HG03571 (cell line): ENCODE measurements at regions not wholly inside any gene's neighbourhood (a gene's known extent, or its start where the extent isn't known, plus 50 kb on each side); places are given as distances from the start of the nearest gene placed in this dataset.
"Not testable (repeated sequence)": the region's sequence is repeated elsewhere in the genome, so short reads cannot be mapped to it uniquely, and the experiment has no call there.

Experiments
- ATAC-seq: cut with Tn5 transposase; IDR thresholded peaks from one replicate; pipeline ENCODE4 v1.9.1; 2021; ENCODE audit not compliant: unreplicated experiment

DNA sequence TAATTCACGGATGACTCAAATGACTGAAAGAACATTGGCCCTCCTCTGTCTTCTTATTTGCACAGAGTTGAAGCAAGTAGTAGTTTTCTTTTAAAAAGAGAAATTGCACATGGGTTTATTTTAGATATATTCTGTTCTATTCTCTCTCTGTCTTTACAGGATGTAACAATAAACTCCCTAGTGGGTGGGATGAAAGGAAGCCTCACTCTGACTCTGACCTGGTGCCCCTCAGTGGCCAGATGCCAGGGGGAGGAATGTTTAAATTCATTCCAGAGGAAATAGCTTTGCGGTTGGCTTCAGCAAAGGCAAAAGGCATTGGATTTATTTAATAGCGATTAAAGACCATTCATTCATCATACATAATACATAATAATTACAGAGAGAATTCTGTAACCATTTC is 156.4 kb upstream of the MTPN start:
- no peak for ATAC-seq

DNA sequence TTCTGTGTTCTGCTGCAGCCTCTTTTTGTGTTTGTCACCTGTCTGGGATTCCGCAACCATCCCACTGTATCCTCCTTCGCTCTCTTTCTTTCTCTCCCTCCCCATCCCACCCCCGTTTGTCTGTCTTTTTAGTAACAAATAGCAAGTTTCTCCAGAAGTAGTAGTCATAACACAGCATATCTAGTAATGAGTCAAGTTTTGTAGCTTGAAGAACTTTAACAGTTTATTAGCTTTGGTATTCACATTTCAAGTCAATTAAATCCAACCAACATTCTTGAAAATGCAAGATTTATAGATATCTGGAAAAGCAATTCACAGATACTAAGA is 154.1 kb upstream of the MTPN start:
- ATAC-seq = no peak

DNA sequence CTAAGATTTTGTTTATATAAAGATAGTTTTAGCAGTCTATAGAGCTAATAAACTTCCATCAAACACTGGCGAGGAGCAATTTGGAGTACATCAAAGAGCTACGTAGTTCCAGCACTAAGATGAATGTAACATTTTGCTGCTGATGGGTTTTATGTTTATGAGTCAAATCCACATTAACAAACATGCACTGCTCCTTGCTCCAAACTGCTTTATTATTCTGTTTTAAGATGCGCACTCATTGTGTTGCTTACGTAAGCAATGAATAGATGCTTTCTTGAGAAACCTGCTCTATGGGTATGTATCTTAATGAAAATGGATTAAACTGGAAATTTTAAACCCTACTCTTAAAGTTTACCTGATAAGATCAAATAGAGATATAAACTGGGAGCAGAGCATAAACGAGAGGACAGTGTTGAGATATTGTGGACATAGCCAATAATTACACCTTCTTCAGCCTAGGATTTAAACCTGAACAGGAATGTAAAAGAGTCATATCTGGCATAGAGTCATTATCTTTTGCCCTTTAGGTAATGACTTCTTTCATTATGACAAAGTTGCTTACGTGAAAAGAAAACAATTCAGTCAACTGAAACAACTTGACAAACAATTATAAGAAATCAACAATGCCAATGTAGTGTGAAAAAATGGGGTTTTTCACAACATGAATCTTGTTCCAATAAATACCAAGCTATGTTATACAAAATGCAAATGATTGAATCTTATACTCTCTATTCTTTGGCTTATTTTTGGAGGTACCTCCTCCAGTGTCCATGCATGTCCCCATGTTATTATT is 153.5 kb upstream of the MTPN start:
- ATAC-seq = no peak

DNA sequence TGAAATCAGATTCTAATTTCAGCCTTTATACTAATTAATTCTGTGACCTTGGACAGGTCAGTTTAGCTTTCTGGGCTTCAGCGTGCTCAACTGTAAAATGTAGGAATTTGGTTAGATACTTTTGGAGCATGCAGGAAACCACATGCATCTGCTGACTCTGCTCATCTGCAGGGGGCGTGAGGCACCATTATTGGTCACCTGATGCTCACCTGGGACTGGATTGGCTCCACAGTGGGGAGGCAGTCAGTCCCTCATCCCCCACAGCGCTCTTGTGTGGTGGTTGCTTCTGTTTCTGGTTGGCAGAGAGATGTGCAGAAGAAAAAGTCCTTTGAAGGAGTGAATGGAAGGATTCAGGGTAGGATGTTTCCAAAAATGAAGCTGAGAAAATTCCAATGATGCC is 150.9 kb upstream of the MTPN start:
- ATAC-seq = no peak

DNA sequence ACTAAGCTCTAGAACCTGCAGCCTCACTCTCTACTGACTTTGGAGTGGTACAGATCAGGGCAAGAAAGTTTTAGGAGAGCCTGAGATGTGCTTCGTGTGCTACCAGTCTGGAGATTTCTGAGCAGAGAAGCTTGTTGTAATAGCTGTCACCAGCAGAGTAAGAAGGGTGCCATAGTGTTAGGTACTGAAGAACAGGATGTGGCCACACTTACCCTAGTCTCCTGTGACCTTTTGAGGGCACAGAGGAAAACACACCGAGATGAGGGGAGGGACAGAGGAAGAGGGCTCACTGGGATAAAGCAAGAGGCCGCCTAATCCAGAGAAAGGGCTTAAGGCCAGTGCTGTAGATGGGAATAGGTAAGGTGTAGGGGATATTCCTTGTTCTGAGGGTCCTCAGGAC is 146.2 kb upstream of the MTPN start:
- no peak for ATAC-seq

DNA sequence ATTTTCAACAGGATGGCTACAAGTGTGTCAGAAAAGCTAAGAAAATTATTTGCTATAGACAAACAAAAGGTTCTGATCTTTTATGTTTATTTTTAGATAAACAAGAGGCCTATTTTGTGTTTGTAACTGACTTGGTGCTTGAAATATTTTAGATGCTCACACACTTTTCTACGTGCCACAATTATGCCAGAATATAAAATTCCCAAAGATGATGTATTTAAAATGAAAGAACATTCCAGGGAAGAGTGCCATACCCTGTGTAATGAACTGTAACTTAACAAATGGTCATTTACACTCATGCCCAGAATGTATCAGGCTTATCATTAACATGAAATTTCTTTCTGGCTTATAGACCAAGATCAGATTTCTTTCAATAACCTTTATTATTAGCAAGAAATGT is 144.9 kb upstream of the MTPN start:
- no peak for ATAC-seq

DNA sequence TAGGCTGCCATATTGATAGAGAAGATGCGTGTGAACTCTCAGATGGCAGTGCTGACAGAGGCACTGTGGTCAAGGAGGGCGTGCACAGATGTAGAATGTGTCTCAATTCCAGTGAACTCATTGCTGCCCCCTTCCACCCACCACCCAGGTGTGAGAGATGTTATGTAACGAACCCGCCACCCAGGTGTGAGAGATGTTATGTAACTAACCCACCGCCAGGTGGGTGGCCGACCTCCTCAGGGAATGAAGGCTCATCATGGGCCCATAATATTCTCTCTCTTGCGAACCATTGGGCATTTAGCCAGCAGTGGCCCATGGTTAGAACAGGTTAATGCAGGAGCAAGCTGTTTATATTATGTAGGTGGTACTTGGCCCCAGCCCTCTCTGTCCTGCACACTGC is 140.4 kb upstream of the MTPN start:
- ATAC-seq = no peak

DNA sequence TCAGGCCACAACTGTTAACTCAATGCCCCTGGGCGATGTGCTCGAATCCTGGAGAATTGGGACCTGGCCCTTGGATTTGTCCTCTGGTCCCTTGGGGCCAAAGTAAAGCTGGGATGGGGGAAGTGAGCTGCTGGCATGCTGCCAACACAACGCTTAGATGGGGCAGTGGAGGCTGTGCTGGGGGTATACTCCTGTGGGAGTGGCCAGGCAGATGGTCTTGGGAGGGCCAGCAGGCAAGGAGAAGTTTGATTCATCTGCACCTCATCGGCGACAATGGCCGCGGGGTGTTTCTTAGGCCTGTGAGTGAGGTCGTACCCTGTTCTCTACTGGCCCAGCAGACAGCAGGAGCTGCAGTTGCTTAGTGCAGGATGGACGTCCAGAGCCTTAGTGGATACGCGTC is 139.0 kb upstream of the MTPN start:
- ATAC-seq = no peak

DNA sequence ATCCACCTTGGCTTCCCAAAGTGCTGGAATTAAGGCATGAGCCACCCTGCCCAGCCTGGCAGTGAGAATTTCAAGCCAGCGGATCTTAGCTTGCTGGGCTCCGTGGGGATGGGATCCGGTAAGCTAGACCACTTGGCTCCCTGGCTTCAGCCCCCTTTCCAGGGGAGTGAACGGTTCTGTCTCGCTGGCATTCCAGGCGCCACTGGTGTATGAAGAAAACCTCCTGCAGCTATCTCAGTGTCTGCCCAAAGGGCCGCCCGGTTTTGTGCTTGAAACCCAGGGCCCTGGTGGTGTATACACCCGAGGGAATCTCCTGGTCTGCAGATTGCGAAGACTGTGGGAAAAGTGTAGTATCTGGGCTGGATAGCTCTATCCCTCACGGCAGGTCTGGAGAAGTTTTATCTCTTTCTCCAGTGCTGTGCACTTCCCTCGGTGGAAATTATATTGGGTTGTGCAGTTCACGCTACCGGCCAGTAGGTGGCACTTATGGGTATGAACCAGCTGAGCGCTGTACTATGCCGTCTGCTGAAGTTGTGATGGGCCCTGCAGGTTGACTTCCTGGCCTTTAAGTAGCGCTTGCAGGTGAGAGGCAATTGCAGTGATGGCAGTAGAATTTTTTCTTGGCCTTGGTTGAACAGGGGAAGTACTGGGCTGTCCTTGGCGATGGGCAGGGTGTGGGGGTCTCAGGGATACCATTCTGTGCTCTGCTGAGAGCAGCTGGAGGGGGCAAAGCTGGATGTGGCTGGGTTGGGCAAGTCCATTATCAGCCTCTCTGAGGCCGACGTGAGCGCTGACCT is 138.0 kb upstream of the MTPN start:
- peak; percentile 99 for ATAC-seq

DNA sequence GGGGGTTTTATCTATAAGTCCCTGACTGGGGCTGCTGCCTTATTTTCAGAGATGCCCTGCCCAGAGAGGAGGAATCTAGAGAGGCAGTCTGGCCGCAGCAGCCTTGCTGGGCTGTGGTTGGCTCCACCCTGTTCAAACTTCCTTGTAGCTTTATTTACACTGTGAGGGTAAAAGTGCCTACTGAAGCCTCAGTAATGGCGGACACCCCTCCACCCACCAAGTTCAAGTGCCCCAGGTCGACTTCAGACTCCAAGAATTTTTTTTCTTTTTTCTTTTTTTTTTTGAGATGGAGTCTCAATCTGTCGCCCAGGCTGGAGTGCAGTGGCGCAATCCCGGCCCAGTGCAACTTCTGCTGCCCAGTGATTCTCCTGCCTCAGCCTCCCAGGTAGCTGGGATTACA is 137.3 kb upstream of the MTPN start:
- not testable (repeated sequence) for ATAC-seq

DNA sequence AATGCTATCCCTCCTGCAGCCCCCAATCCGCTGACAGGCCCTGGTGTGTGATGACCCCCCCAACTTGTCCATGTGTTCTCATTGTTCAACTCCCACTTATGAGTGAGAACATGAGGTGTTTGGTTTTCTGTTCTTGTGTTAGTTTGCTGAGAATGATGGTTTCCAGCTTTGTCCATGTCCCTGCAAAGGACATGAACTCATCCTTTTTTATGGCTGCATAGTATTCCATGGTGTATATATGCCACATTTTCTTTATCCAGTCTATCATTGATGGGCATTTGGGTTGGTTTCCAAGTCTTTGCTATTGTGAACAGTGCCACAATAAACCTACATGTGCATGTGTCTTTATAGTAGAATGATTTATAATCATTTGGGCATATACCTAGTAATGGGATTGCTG is 131.9 kb upstream of the MTPN start:
- not testable (repeated sequence) for ATAC-seq

DNA sequence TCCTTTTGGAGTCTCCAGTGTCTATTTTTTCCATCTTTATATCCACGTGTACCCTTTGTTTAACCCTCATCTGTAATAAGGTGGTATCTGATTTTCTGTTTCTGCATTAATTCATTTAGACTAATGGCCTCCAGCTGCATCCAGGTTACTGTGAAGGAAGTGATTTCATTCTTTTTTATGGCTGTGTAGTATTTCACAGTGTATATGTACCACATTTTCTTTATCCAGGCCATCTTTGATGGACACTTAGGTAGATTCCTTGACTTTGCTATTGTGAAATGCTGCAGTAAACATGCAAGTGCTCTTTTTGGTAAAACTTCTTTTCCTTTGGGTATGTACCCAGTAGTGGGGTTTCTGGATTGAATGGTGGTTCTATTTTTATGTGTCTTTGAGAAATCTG is 128.0 kb upstream of the MTPN start:
- no peak for ATAC-seq

DNA sequence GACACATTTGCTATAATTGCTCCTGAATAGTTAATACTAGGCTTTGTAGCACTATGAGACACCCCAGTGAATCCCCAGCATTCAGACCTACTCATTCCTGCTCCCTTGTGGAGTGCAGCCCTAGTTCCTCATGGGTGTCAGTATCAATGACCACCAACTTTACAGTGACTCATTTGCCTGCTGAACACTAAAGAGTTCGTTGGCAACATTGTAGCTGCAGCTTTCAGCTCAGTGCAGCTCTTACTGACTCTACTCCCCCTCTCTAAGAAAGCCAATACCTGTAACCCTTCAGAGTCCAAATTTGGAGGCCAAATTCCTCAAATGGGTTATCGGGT is 127.1 kb upstream of the MTPN start:
- no peak for ATAC-seq

DNA sequence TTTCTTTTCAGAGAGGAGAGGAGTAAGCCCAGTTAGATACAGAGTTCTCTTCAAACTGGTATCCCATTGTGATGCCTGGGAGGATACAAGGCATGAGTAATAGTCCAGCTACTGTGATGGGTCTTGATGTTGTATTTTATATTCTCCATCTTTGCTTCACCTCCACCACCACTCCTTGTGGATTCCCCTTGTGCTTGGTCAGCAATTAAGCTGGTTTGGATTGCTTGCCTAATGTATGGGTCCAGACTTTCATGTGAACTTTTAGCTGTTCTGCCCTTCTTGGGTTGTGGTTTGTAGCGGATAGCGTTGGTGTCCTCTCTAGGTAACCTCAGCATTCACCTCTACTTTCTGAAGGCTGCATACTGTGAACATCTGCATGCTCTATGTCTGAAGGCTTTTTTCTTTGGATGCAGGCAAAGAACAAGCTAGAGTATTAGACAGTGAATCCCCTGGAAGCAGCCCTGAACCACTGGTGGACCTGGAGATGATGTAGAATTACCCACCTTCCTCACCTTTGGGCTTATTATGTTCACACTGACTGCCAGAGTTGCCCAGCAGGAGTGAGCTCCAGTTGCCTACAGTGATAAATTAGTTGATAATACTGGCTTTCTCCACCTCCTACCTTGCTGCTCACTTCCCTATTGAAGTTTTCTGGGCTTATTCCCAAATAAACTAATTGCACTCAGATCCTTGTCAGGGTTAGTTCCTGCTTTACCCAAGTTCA is 126.5 kb upstream of the MTPN start:
- ATAC-seq = no peak

DNA sequence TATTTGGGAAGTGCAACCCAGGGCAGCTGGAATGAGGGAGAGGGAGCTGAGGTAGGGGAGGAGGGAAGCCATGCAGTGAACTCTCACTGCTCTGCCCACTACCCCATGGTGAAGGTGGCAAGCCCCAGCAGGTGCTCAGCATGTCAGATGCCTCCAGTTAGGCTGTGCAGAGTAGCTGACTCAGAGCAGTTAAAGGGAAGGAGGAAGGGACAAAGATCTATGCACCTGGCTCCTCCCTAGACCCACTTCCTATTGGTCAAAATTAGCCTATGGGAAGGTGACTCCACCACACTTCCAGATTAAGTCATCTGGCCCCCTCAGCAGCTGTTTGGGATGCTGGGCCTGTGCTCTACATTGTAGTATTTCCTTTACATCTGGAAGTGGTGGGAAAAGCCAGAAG is 125.7 kb upstream of the MTPN start:
- no peak for ATAC-seq

DNA sequence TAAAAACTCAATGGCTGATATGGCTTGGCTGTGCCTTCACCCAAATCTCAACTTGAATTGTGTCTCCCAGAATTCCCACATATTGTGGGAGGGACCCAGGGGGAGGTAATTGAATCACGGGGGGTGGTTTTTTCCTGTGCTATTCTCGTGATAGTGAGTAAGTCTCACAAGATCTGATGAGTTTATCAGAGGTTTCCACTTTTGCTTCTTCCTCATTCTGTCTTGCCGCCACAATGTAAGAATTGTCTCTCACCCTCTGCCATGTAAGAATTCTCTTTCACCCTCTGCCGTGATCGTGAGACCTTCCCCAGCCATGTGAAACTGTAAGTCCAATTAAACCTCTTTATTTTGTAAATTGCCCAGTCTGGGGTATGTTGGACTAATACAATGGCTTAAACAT is 115.6 kb upstream of the MTPN start:
- ATAC-seq = not testable (repeated sequence)

DNA sequence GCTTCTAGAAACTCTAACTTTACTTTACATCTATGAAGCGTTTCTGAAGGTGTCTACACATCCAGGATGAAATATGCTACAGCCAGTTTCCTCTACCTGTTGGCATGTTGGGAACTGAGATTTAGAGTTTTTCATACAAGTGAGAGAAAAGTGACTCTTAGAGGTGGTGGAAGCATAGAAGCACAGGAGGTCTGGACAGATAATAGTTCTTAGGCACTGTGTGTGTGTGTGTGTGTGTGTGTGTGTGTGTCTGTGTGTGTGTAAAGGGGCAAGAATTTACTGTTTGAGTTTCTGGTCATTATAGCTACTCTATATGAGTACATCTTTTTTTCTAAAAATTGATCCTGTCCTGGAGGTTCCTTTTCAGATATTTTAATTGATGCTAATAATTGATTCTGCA is 110.7 kb upstream of the MTPN start:
- no peak for ATAC-seq

DNA sequence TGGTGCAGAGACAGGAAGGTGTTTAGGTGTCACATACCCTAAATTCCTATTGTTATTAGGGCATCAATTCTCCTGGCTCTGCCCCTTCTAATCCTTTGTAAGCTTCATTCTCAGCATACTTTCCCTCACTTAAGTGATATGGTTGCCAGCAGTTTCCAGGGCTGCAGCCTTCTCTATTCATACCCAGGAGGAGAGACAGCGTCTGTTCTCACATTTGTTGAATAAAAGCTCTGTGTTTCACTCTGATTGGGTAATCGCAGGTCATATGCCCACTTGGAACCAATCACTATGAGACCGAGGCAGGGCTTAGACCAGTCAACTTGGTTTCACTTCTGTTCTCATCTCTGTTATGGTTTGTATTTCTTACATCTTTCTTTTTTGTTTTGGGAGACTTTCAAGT is 109.6 kb upstream of the MTPN start:
- no peak for ATAC-seq

DNA sequence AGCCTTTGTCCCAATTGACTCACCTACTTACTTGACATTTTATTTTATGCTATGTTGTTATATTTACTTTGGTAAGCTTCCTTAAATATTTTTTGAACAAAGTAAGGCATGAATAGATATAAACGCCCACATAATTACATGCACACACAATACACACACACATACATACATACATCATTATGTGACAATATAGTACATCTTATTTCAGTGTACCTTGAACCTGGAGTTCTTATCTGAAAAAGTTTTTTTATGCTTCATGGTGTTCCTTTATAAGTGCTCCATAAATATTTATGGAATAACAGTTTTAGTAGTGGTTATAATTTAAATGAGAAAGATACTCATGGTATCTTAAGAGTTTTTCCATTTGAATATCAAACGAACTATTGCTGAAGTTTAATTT is 102.8 kb upstream of the MTPN start:
- ATAC-seq = no peak

DNA sequence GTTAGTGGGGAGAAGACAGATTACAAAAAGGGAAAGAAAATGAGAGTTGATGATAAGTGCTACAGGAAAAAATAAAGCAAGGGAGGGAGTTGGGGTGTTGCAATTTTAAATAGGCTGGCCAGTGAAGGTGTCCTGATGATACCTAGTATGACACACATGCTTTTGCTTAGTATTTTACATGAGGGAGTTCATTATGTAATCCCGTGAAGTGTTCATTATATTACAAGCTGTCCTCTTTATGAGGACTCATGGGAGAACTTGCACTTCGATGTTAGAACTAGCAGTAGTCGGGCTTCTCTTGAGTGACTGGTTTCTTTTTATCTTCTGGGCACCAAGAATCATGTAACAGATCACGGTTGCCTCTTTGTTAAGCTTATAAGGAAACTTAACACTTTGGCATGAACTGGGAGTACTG is 102.3 kb upstream of the MTPN start:
- no peak for ATAC-seq

DNA sequence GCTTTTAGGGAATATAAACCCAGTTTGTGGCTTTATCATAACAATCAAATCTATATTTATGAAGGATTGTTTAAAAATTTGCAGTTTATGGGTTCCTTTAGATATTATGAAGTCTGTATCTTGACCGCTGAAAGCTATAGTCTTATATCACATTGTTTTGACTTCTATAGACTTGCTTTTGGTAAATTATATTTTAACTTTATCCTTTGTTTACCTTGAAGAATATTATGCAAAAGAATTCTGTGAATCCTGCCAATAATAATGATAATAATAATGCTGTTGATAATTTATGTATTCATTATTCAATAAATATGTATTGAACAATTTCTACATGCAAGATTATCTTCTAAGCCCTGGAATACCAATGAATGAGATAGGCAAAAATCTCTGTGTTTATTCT is 101.9 kb upstream of the MTPN start:
- no peak for ATAC-seq

DNA sequence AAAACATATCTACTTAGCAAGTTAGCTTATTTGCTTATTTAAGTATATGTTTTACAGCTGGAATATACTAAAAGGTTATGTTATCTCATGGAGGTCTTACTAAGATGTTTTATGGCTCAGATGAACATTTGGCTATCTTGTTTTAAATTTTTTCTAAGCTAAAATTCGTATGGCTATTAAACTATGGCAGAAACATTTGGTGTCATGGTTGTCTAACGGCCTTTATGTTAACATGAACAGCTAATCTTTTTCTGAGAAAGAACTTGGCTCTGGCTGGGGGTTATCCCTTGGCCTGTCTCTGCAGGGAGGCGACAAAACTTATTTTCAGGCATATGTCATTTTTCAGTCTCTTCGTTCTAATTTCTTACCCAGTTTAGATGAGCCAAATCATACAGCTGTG is 101.5 kb upstream of the MTPN start:
- ATAC-seq = no peak
